Epithelial cell of esophagus (primary cell): ENCODE measurements at regions not wholly inside any gene's neighbourhood (a gene's known extent, or its start where the extent isn't known, plus 50 kb on each side); places are given as distances from the start of the nearest gene placed in this dataset.

ENCODE experiments used
- DNase-seq: peaks from one replicate; pipeline ENCODE4 v3.0.0; 2010; ENCODE audit warnings: low read depth
- H3K4me3 ChIP-seq: 2 replicates; pipeline ENCODE4 v1.5.1; 2011; ENCODE audit warnings: mild to moderate bottlenecking, low read length, control low read depth
- CTCF ChIP-seq: IDR thresholded peaks from 2 replicates; pipeline ENCODE4 v1.5.1; 2011; ENCODE audit warnings: low read depth, mild to moderate bottlenecking, low read length, control low read depth, inconsistent platforms; ENCODE audit not compliant: insufficient read depth; ENCODE audit errors: missing control alignments

GRCh38 chr9:121582641-121583040, 68.8 kb upstream of the DAB2IP start:
- no peak for TF ChIP-seq CTCF
- no peak for DNase-seq
- no peak overlapping the region for H3K4me3 ChIP-seq

- no peak for TF ChIP-seq CTCF
- DNase-seq: no peak
- H3K4me3 ChIP-seq: no peak overlapping the region
Measured at GRCh38 chr9:121584421-121584820, 67.0 kb upstream of the DAB2IP start.

- no peak for DNase-seq
- no peak for TF ChIP-seq CTCF
- no peak overlapping the region for H3K4me3 ChIP-seq
Measured at GRCh38 chr9:121587863-121588262, 63.6 kb upstream of the DAB2IP start.

DNA sequence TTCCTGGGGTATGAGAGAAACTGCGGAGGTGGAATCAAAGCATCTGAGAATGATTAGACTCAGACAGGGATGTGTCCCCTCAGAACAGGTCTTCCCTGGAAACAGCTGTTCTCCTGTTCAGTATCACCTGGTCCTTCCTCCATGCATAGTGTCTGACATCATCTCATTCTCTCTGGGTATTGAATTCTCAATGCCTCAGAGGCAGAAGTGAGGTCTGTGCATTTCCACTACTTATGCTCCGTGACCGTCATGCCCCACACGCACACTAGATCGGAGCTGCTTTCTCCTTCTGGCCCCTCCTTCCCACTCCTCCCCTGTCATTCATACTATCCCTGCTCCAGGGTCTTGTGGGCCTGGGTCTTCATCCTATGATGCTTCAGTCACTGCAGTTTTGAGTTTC, 61.4 kb upstream of the DAB2IP start:
- TF ChIP-seq CTCF: no peak
- no peak overlapping the region for H3K4me3 ChIP-seq
- DNase-seq: no peak

- DNase-seq: no peak
- no peak overlapping the region for H3K4me3 ChIP-seq
- TF ChIP-seq CTCF: no peak
Measured at GRCh38 chr9:121592265-121592664, 59.2 kb upstream of the DAB2IP start.

- no peak overlapping the region for H3K4me3 ChIP-seq
- no peak for DNase-seq
- TF ChIP-seq CTCF: no peak
Measured at GRCh38 chr9:121593066-121593465, 58.4 kb upstream of the DAB2IP start.

- no peak for TF ChIP-seq CTCF
- no peak for DNase-seq
- no peak overlapping the region for H3K4me3 ChIP-seq
Measured at GRCh38 chr9:121596515-121596914, 54.9 kb upstream of the DAB2IP start.
